ENCODE measurements at regions not wholly inside any gene's neighbourhood (a gene's known extent, or its start where the extent isn't known, plus 50 kb on each side); places are given as distances from the start of the nearest gene placed in this dataset.

DNA sequence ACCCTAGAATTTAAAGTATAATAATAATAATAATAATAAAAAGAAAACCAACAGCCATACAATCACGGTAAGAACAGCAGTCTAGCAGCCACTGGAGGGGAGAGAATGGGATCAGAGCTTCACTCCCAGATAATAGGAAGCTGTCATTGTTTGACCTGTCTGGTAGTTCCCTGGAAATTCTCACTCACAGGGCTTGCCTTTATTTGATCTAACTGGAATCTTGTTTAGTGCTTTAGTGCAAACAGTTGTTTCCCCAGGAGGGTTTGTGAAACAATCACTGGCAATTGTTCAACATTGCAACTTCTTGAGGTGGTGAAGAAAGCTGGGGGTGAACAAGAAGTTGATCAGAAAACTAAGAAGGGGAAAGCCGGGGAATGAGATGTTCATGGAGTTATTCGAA is 68.7 kb upstream of the PTCSC3 start:
- no peak for FAIRE-seq

DNA sequence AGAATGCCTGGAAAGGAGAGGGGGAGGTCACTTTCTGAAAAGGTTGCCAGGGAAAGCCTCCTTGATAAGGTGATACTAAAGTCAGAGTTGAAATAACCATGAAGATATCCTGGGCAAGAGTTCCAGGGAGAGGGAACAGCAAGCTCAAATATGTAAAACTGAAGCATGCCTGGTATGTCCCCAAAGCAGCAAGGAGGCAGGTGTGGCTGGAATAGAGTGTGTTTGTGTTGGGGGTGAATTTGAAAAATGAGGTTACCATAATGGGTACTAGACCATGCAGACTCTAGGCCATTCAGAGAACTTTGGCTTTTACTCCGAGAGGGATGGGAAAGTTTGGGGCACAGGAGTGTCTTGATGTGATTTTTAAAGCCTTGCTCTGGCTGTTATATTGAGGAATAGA is 66.7 kb upstream of the PTCSC3 start:
- no peak for FAIRE-seq

- peak; percentile 53 for FAIRE-seq
Measured at GRCh38 chr14:36241183-36241582, 64.7 kb upstream of the PTCSC3 start.

- no peak for FAIRE-seq
Measured at GRCh38 chr14:36238666-36239363, 62.3 kb upstream of the PTCSC3 start.

- FAIRE-seq: no peak
Measured at GRCh38 chr14:36233217-36233616, 56.7 kb upstream of the PTCSC3 start.

DNA sequence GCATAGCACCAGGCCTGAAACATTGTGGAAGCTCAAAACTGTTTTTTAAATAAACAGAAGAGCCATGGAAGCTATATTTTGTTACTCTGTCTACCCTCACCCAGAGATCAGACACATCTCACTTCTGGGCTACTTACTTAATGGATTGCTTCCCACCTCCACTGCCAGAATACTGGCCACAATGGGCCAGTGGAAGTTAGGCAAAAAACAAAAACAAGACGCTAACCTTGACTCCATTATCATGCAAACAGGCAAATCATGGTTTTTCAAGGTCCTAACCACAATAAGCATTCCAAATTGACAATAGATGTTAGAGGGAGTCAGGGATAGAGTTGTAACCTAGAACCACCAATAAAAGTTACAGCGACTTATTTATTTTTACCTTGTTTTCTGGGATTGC is 52.7 kb upstream of the PTCSC3 start:
- FAIRE-seq: no peak

GRCh38 chr14:36227802-36228201 is 51.3 kb upstream of the PTCSC3 start:
- FAIRE-seq: no peak

DNA sequence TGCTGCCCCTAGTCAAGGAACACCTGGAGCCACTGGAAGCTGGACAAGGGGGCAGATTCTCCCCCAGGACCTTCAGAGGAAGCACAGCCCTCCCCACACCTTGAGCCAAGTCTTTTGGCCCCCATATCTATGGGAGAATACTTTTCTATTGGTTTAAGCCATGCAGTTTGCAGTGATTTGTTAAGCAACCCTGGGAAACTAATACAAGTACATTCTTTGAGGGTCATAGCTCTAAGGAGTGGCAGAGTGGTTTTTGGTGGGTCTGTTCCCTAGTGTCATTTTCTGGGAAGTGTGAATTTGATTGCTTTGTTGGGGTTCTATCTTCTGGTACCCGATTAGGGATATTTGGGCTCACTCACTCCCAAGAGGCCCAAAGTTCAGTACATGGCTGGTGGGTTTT is 50.8 kb upstream of the PTCSC3 start:
- no peak for FAIRE-seq

Data from A204.1 (cell line).